ENCODE measurements at regions not wholly inside any gene's neighbourhood (a gene's known extent, or its start where the extent isn't known, plus 50 kb on each side); places are given as distances from the start of the nearest gene placed in this dataset.

DNA sequence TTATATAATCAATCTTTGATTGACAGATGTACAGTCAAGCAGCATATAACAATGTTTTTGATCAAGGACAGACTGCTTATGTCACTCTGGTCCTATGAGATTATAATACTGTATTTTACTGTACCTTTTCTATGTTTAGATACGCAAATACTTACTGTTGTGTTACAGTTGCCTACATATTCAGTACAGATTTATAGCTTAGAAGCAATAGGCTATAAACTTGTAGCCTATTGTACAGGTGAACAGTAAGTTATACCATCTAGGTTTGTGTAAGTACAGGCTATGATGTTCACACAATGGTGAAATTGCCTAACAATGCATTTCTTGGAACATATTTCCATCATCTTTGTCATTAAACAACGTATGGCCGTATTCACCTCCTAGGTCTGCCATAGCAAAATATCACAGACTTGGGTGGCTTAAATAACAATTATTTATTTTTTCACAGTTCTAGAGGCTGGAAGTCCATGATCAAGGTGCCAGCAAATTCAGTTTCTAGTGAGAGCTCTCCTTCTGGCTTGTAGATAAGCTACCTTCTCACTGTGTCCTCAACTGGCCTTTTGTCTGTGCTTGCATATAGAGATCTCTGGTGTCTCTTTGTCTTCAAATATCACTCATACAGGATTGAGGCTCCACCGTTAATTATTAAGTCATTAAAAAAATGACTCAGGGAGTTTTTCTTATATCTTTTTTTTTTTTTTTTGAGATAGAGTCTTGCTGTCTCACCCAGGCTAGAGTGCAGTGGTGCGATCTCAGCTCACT lies 89.1 kb downstream of the EBLN2 start:
- Histone ChIP-seq H3K9ac (replicated peaks in 1 of 4; ENCODE audit: extremely low read depth in 1 of 4, low read depth in 3 of 4, low read length in 3 of 4) (no peak overlapping the region), H2BK120ac (replicated peaks; ENCODE audit: low read depth, low read length) (no peak overlapping the region), H4K8ac (ENCODE audit: extremely low read depth, insufficient read depth, low read length) (no peak overlapping the region), H3K23ac (ENCODE audit: insufficient read length) (no peak overlapping the region), H3K36me3 (ENCODE audit: control insufficient read depth in 2 of 4, insufficient read depth in 4 of 4, low read length in 3 of 4) (no peaks in the 10 kb centered on the region), H2AFZ (ENCODE audit: low read length) (no peak overlapping the region), H3K4ac (replicated peaks; ENCODE audit: insufficient read length, low read depth, low read length) (no peak overlapping the region), H3K4me1 (replicated peaks in 1 of 4; ENCODE audit: control insufficient read depth in 3 of 4, insufficient read depth in 4 of 4, low read length in 3 of 4) (no peaks in the 10 kb centered on the region), H3K27me3 (replicated peaks in 1 of 4; ENCODE audit: control insufficient read depth in 3 of 4, extremely low read depth in 1 of 4, insufficient read depth in 3 of 4, low read length in 3 of 4) (no peaks in the 10 kb centered on the region), H3K79me2 (ENCODE audit: control insufficient read depth in 1 of 2, insufficient read depth in 2 of 2, low read length in 2 of 2) (no peaks in the 10 kb centered on the region), H3K4me2 (ENCODE audit: insufficient read depth in 1 of 2, low read depth in 2 of 2, low read length in 2 of 2) (no peak overlapping the region), H2BK15ac (ENCODE audit: low read length) (no peak overlapping the region), H2BK12ac (ENCODE audit: low read depth, low read length) (no peak overlapping the region), H4K91ac (replicated peaks; ENCODE audit: insufficient read length, low read length) (no peak overlapping the region), H3K9me3 (ENCODE audit: insufficient read depth in 2 of 2, low read depth in 1 of 2, low read length in 1 of 2) (no peaks in the 10 kb centered on the region), H3K4me3 (ENCODE audit: extremely low read depth in 1 of 4, insufficient read depth in 2 of 4, low read depth in 3 of 4, low read length in 4 of 4) (no peak overlapping the region), H2AK5ac (ENCODE audit: low read depth, low read length) (no peak overlapping the region), H3K18ac (ENCODE audit: extremely low read depth, low read length) (no peak overlapping the region), H3K23me2 (ENCODE audit: low read depth, low read length) (no peaks in the 10 kb centered on the region), H3K56ac (replicated peaks; ENCODE audit: insufficient read length, low read depth, low read length) (no peak overlapping the region), H3K14ac (ENCODE audit: insufficient read length) (no peak overlapping the region), H4K20me1 (replicated peaks in 1 of 2; ENCODE audit: control insufficient read depth in 1 of 2, insufficient read depth in 2 of 2, low read length in 2 of 2) (no peaks in the 10 kb centered on the region), H2BK5ac (ENCODE audit: low read depth, low read length) (no peak overlapping the region), H2BK20ac (ENCODE audit: low read length) (no peak overlapping the region), H4K5ac (ENCODE audit: insufficient read length, low read depth, low read length) (no peak overlapping the region), H3K27ac (ENCODE audit: low read depth, low read length) (no peak overlapping the region), H3K79me1 (ENCODE audit: low read depth, low read length) (no peaks in the 10 kb centered on the region)
- WGBS, 2 experiments (ENCODE audit: extremely low coverage in 1 of 2, insufficient coverage in 1 of 2, insufficient read length in 1 of 2, insufficient replicate concordance in 2 of 2, low coverage in 1 of 2, low lambda C conversion rate in 2 of 2, missing lambda C conversion rate in 1 of 2) = 87% methylated on average over 5 of the region's 5 CpGs; no CpG with 5 or more reads in 1 of the 2 experiments
- POLR2A ChIA-PET (ENCODE audit: partially characterized antibody) = interaction anchor here (0.7 kb wide), 1 partner anchor 988 kb away, joined by 4 read pairs; no protein-coding TSS in a partner anchor
- DNase-seq (ENCODE audit: low read depth in 1 of 2, low spot score in 2 of 2) = no peak
- TF ChIP-seq, protein P1, sequence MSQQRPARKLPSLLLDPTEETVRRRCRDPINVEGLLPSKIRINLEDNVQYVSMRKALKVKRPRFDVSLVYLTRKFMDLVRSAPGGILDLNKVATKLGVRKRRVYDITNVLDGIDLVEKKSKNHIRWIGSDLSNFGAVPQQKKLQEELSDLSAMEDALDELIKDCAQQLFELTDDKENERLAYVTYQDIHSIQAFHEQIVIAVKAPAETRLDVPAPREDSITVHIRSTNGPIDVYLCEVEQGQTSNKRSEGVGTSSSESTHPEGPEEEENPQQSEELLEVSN (IDR thresholded peaks at IDR 0.05) = no peak
- TF ChIP-seq RAD21 (IDR thresholded peaks at IDR 0.05 in 1 of 2, conservative IDR thresholded peaks at IDR 0.05 in 1 of 2; ENCODE audit: low read depth in 2 of 2, low read length in 2 of 2) (no peak), BACH1 (IDR thresholded peaks at IDR 0.05; ENCODE audit: low read length) (no peak), NANOG (IDR thresholded peaks at IDR 0.05; ENCODE audit: insufficient read depth, low read depth, low read length, poor library complexity, severe bottlenecking) (no peak), KDM4A (IDR thresholded peaks at IDR 0.05; ENCODE audit: low read depth, low read length, severe bottlenecking) (no peak), ASH2L (IDR thresholded peaks at IDR 0.05; ENCODE audit: low read length) (no peak), POU5F1 (IDR thresholded peaks at IDR 0.05; ENCODE audit: low read depth, low read length) (no peak), GABPA (IDR thresholded peaks at IDR 0.05; ENCODE audit: borderline replicate concordance, insufficient read depth, low read length) (no peak), MAFK (IDR thresholded peaks at IDR 0.05; ENCODE audit: low read depth, low read length) (no peak), SIX5 (IDR thresholded peaks at IDR 0.05; ENCODE audit: low read depth, low read length) (no peak), JUND (IDR thresholded peaks at IDR 0.05; ENCODE audit: low read length) (no peak)
- TF ChIP-seq, protein P2, sequence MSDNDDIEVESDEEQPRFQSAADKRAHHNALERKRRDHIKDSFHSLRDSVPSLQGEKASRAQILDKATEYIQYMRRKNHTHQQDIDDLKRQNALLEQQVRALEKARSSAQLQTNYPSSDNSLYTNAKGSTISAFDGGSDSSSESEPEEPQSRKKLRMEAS (IDR thresholded peaks at IDR 0.05) = no peak
- CTCF ChIA-PET (ENCODE audit: partially characterized antibody) = interaction anchor here (0.7 to 1.5 kb wide), 2 partner anchors 26 to 34 kb away, joined by 3 read pairs; no protein-coding TSS in a partner anchor
- no peak for FAIRE-seq
